ENCODE measurements at regions not wholly inside any gene's neighbourhood (a gene's known extent, or its start where the extent isn't known, plus 50 kb on each side); places are given as distances from the start of the nearest gene placed in this dataset.

- TF ChIP-seq, protein P1, sequence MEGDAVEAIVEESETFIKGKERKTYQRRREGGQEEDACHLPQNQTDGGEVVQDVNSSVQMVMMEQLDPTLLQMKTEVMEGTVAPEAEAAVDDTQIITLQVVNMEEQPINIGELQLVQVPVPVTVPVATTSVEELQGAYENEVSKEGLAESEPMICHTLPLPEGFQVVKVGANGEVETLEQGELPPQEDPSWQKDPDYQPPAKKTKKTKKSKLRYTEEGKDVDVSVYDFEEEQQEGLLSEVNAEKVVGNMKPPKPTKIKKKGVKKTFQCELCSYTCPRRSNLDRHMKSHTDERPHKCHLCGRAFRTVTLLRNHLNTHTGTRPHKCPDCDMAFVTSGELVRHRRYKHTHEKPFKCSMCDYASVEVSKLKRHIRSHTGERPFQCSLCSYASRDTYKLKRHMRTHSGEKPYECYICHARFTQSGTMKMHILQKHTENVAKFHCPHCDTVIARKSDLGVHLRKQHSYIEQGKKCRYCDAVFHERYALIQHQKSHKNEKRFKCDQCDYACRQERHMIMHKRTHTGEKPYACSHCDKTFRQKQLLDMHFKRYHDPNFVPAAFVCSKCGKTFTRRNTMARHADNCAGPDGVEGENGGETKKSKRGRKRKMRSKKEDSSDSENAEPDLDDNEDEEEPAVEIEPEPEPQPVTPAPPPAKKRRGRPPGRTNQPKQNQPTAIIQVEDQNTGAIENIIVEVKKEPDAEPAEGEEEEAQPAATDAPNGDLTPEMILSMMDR (IDR thresholded peaks at IDR 0.05): no peak
- TF ChIP-seq POLR2A (IDR thresholded peaks at IDR 0.05): no peak
Measured at GRCh38 chr6:71745525-71745924, 140.8 kb upstream of the RIMS1 start.
